Testis (tissue), 2 donors: ENCODE measurements at regions not wholly inside any gene's neighbourhood (a gene's known extent, or its start where the extent isn't known, plus 50 kb on each side); places are given as distances from the start of the nearest gene placed in this dataset.
"Not testable (repeated sequence)": the region's sequence is repeated elsewhere in the genome, so short reads cannot be mapped to it uniquely, and the experiment has no call there.

Experiments used
- DNase-seq: peaks from one replicate; pipeline ENCODE4 v3.0.0-alpha.2; 2019
- H3K27ac ChIP-seq, 2 donors: fragments of 200-600 bp; sonication (generic); one replicate each; pipeline ENCODE4 v1.5.1; 2019
- H3K27me3 ChIP-seq: fragments of 200-600 bp; sonication (generic); one replicate; pipeline ENCODE4 v1.5.1; 2019
- H3K36me3 ChIP-seq: fragments of 200-600 bp; sonication (generic); one replicate; pipeline ENCODE4 v1.5.1; 2017; ENCODE audit warnings: low read depth; ENCODE audit errors: missing control alignments
- H3K4me1 ChIP-seq: fragments of 200-600 bp; sonication (generic); one replicate; pipeline ENCODE4 v1.5.1; 2019
- H3K4me3 ChIP-seq, 2 donors: fragments of 200-600 bp; sonication (generic); one replicate each; pipeline ENCODE4 v1.5.1; 2017 to 2019
- H3K9me3 ChIP-seq: fragments of 200-600 bp; sonication (generic); one replicate; pipeline ENCODE4 v1.5.1; 2017
- CTCF ChIP-seq, 3 experiments: fragments of 450-650 bp in 2 of 3; fragments of 200-600 bp in 1 of 3; sonication (generic) in 1 of 3; IDR thresholded peaks; one replicate each; pipeline ENCODE4 v1.5.1; 2016 to 2019; ENCODE audit warnings: antibody characterized with exemption in 3 of 3, mild to moderate bottlenecking in 2 of 3, moderate library complexity in 1 of 3
- POLR2A ChIP-seq: fragments of 450-650 bp; IDR thresholded peaks from one replicate; pipeline ENCODE4 v1.6.1; 2017; ENCODE audit warnings: antibody characterized with exemption, mild to moderate bottlenecking, moderate library complexity
- WGBS, 2 donors: methylation state at CpG; one replicate each; pipeline ENCODE4 v1.1.5; 2018; 5-methylcytosine and 5-hydroxymethylcytosine counted together
- intact Hi-C: fragments of 100-400 bp; cut with DNase I; formaldehyde crosslinking; loops from one replicate; pipeline ENCODE4 v1.15.1; 2023; ENCODE audit warnings: low total_unique reads

- DNase-seq: no peak
- no peak overlapping the region for H3K4me3 ChIP-seq
- TF ChIP-seq CTCF (IDR thresholded peaks at IDR 0.05) (no peak), POLR2A (no peak)
- H3K4me1 ChIP-seq: peaks cover 4% of the 10 kb centered on the region
- no peaks in the 10 kb centered on the region for H3K36me3 ChIP-seq
- intact Hi-C loops: loop anchor here (5.0 to 10.0 kb wide), 2 partner anchors 65 to 203 kb away; no protein-coding TSS in a partner anchor
- H3K27me3 ChIP-seq: no peaks in the 10 kb centered on the region
- WGBS, 2 donors: 93% methylated on average over 4 of the region's 4 CpGs
- no peak overlapping the region for H3K27ac ChIP-seq
- no peaks in the 10 kb centered on the region for H3K9me3 ChIP-seq
These were observed 109.1 kb downstream of the SEPTIN7 start for GRCh38 chr7:35909870-35910357.

GRCh38 chr7:35910621-35911020 is 109.8 kb downstream of the SEPTIN7 start:
- DNase-seq, H3K9me3 ChIP-seq, H3K36me3 ChIP-seq, H3K4me1 ChIP-seq, H3K27ac ChIP-seq, H3K4me3 ChIP-seq, H3K27me3 ChIP-seq: not testable (repeated sequence)
- intact Hi-C loops: loop anchor here (10.0 kb wide), 1 partner anchor 64 kb away; no protein-coding TSS in a partner anchor
- 92 to 93% methylated on average over 3 of the region's 3 CpGs for WGBS, 2 donors

GRCh38 chr7:35913350-35913749 is 112.5 kb downstream of the SEPTIN7 start:
- not testable (repeated sequence) for DNase-seq, H3K4me3 ChIP-seq, H3K9me3 ChIP-seq, H3K27ac ChIP-seq, H3K36me3 ChIP-seq, H3K27me3 ChIP-seq, H3K4me1 ChIP-seq
- intact Hi-C loops: loop anchor here (10.0 kb wide), 1 partner anchor 61 kb away; no protein-coding TSS in a partner anchor
- WGBS, 2 donors: 97 to 98% methylated on average over 2 of the region's 2 CpGs

GRCh38 chr7:35914214-35914613 is 113.4 kb downstream of the SEPTIN7 start:
- WGBS, 2 donors: 91 to 94% methylated on average over 1 of the region's 1 CpG
- H3K27me3 ChIP-seq, DNase-seq, H3K9me3 ChIP-seq, H3K4me3 ChIP-seq, H3K4me1 ChIP-seq, H3K36me3 ChIP-seq, H3K27ac ChIP-seq: not testable (repeated sequence)
- intact Hi-C loops: loop anchor here (10.0 kb wide), 1 partner anchor 61 kb away; no protein-coding TSS in a partner anchor

GRCh38 chr7:35915247-35915955 is 114.5 kb downstream of the SEPTIN7 start:
- intact Hi-C loops: loop anchor here (10.0 kb wide), 1 partner anchor 59 kb away; no protein-coding TSS in a partner anchor
- DNase-seq, H3K9me3 ChIP-seq, H3K27me3 ChIP-seq, H3K4me1 ChIP-seq, H3K36me3 ChIP-seq, H3K4me3 ChIP-seq, H3K27ac ChIP-seq: not testable (repeated sequence)
- 75 to 84% methylated on average over 6 of the region's 6 CpGs for WGBS, 2 donors

GRCh38 chr7:35918217-35918616 is 117.4 kb downstream of the SEPTIN7 start:
- not testable (repeated sequence) for H3K27me3 ChIP-seq, H3K4me3 ChIP-seq, H3K27ac ChIP-seq, H3K36me3 ChIP-seq, H3K9me3 ChIP-seq, H3K4me1 ChIP-seq, DNase-seq
- 90 to 93% methylated on average over 3 to 6 of the region's 10 CpGs for WGBS, 2 donors
- intact Hi-C loops: loop anchor here (10.0 kb wide), 1 partner anchor 57 kb away; no protein-coding TSS in a partner anchor

GRCh38 chr7:35919607-35920006 is 118.8 kb downstream of the SEPTIN7 start:
- H3K27me3 ChIP-seq, H3K9me3 ChIP-seq, H3K4me1 ChIP-seq, H3K4me3 ChIP-seq, H3K27ac ChIP-seq, H3K36me3 ChIP-seq, DNase-seq: not testable (repeated sequence)
- 65 to 74% methylated on average over 6 of the region's 6 CpGs for WGBS, 2 donors
- intact Hi-C loops: loop anchor here (10.0 kb wide), 1 partner anchor 55 kb away; no protein-coding TSS in a partner anchor

- DNase-seq, intact Hi-C loops, H3K4me1 ChIP-seq, H3K4me3 ChIP-seq, H3K27ac ChIP-seq, H3K36me3 ChIP-seq, H3K9me3 ChIP-seq, H3K27me3 ChIP-seq: not testable (repeated sequence)
- WGBS, 2 donors: 76 to 84% methylated on average over 5 of the region's 5 CpGs
These were observed 120.5 kb downstream of the SEPTIN7 start for GRCh38 chr7:35921338-35921737.

GRCh38 chr7:35924668-35925067 is 123.8 kb downstream of the SEPTIN7 start:
- intact Hi-C loops: not testable (repeated sequence)

GRCh38 chr7:35926966-35927365 is 126.1 kb downstream of the SEPTIN7 start:
- H3K27me3 ChIP-seq, H3K4me3 ChIP-seq, H3K4me1 ChIP-seq, intact Hi-C loops, H3K9me3 ChIP-seq, DNase-seq, H3K27ac ChIP-seq, H3K36me3 ChIP-seq: not testable (repeated sequence)
- 82 to 85% methylated on average over 9 of the region's 9 CpGs for WGBS, 2 donors

More at GRCh38 chr7:35924668-35925067, 123.8 kb downstream of the SEPTIN7 start:
- not testable (repeated sequence) for H3K36me3 ChIP-seq, H3K4me3 ChIP-seq, DNase-seq, H3K27me3 ChIP-seq, H3K27ac ChIP-seq, H3K4me1 ChIP-seq, H3K9me3 ChIP-seq
- WGBS, 2 donors: 62 to 72% methylated on average over 7 of the region's 7 CpGs

GRCh38 chr7:35931134-35931533 is 130.3 kb downstream of the SEPTIN7 start:
- H3K27ac ChIP-seq, H3K9me3 ChIP-seq, H3K36me3 ChIP-seq, intact Hi-C loops, DNase-seq, H3K27me3 ChIP-seq, H3K4me3 ChIP-seq, H3K4me1 ChIP-seq: not testable (repeated sequence)
